ENCODE measurements at regions not wholly inside any gene's neighbourhood (a gene's known extent, or its start where the extent isn't known, plus 50 kb on each side); places are given as distances from the start of the nearest gene placed in this dataset.

DNA sequence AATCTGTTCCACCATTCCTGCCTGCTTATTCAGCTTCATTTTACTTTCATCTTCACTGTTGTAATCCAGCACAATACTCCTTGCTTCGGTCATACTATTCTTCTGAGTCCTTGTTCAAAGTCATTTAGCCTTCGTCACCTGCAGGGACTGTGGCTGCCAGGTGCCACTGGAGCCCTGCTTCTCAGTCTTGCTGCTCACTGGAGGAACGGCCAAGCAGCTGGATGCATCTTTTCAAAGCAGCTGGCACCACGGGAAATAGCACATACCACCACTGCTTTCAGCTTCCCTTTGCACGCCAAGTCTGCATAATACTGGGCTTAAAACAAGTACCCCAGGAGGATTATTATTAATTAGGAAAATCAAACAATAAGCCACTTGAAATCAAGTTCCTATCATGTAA lies 287.6 kb downstream of the BCHE start:
- Histone ChIP-seq H3K9me3 (no peaks in the 10 kb centered on the region), H3K27me3 (no peaks in the 10 kb centered on the region), H3K4me3 (no peak overlapping the region), H3K27ac (no peak overlapping the region), H3K4me1 (no peaks in the 10 kb centered on the region), H3K36me3 (no peaks in the 10 kb centered on the region)
- intact Hi-C loops (cut with DNase I): no loop called here
- TF ChIP-seq, protein P1, sequence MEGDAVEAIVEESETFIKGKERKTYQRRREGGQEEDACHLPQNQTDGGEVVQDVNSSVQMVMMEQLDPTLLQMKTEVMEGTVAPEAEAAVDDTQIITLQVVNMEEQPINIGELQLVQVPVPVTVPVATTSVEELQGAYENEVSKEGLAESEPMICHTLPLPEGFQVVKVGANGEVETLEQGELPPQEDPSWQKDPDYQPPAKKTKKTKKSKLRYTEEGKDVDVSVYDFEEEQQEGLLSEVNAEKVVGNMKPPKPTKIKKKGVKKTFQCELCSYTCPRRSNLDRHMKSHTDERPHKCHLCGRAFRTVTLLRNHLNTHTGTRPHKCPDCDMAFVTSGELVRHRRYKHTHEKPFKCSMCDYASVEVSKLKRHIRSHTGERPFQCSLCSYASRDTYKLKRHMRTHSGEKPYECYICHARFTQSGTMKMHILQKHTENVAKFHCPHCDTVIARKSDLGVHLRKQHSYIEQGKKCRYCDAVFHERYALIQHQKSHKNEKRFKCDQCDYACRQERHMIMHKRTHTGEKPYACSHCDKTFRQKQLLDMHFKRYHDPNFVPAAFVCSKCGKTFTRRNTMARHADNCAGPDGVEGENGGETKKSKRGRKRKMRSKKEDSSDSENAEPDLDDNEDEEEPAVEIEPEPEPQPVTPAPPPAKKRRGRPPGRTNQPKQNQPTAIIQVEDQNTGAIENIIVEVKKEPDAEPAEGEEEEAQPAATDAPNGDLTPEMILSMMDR (IDR thresholded peaks at IDR 0.05): no peak
- DNase-seq (ENCODE audit: low spot score in 2 of 2): no peak

DNA sequence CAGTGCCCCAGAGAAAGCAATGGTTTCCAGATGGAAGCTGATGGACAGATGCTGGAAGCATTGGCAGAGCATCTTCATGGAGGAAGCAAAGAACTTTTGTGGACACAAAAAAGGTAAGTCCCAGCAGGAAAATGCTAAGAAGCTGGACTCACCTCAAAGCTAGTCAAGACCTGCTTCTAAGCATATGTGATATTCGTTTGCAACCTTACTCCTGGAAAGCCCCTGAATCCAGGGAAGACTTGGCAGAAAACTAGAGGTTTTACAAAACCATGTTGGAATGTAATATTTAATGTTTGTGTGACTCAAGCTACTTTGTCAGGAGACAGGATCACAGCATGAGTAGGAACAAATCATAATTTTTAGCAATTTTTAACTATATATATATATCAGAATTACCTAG lies 288.2 kb downstream of the BCHE start:
- TF ChIP-seq, protein P1 (IDR thresholded peaks at IDR 0.05): no peak
- Histone ChIP-seq H3K4me1 (no peaks in the 10 kb centered on the region), H3K9me3 (no peaks in the 10 kb centered on the region), H3K36me3 (no peaks in the 10 kb centered on the region), H3K27ac (no peak overlapping the region), H3K27me3 (no peaks in the 10 kb centered on the region), H3K4me3 (no peak overlapping the region)
- DNase-seq (ENCODE audit: low spot score in 2 of 2): no peak
- intact Hi-C loops (cut with DNase I): no loop called here

DNA sequence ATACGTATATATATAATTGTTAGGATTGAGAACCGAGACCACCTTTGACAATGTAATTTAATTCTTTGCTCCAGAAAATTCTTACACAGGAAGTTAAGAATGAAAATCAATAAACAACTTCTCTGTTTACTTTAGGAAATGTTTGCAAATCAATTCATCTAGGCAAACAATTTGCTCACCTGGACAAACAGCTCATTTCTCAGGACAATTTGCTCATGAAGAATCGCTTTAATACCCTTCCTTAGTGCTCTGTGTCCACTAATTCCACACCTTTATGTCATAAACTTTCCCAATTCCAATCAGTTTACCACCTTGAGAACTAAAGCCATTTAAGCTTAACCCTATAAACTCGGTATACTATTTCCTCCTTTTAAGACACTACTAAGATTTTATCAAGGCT lies 292.2 kb downstream of the BCHE start:
- Histone ChIP-seq H3K9me3 (no peaks in the 10 kb centered on the region), H3K4me3 (no peak overlapping the region), H3K4me1 (no peaks in the 10 kb centered on the region), H3K36me3 (no peaks in the 10 kb centered on the region), H3K27ac (no peak overlapping the region), H3K27me3 (no peaks in the 10 kb centered on the region)
- no peak for DNase-seq (ENCODE audit: low spot score in 2 of 2)
- intact Hi-C loops (cut with DNase I): no loop called here
- TF ChIP-seq, protein P1 (IDR thresholded peaks at IDR 0.05): no peak

DNA sequence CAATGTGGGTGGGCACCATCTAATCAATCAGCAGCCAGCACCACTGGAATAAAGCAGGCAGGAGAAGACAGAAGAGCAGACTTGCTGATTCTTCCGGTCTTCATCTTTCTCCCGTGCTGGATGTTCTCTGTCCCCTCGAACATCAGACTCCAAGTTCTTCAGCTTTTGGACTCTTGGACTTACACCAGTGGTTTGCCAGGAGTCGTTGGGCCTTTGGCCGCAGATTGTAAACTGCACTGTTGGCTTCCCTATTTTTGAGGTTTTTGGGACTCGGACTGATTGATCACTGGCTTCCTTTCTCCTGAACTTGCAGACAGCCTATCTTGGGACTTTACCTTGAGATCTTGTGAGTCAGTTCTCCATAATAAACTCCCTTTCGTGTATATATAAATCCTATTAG lies 292.8 kb downstream of the BCHE start:
- TF ChIP-seq, protein P1 (IDR thresholded peaks at IDR 0.05): no peak
- no peaks in the 10 kb centered on the region for H3K27me3 ChIP-seq
- DNase-seq (ENCODE audit: low spot score in 2 of 2): no peak
- intact Hi-C loops (cut with DNase I): no loop called here
- no peaks in the 10 kb centered on the region for H3K9me3 ChIP-seq
- H3K4me3 ChIP-seq: no peak overlapping the region
- no peak overlapping the region for H3K27ac ChIP-seq
- H3K36me3 ChIP-seq: no peaks in the 10 kb centered on the region
- no peaks in the 10 kb centered on the region for H3K4me1 ChIP-seq

DNA sequence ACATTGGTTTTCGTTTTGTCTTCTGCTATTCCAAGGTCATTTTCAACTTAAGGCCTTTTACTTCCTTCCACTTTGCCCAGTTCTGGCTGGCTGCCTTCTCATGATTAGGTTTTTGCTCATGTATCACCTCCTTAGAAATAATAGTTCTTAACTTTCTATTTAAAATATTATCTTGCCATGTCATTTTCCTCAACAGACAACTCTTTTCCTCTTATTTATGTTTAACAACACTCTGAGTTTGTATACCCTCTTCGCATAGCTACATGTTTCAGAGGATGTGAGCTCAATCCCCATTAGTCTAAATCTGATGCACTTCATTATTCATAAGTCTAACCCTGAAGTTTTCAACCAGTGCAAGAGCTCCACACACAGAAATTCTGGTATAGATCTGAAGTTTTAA lies 299.1 kb downstream of the BCHE start:
- Histone ChIP-seq H3K4me1 (no peaks in the 10 kb centered on the region), H3K27me3 (no peaks in the 10 kb centered on the region), H3K36me3 (no peaks in the 10 kb centered on the region), H3K27ac (no peak overlapping the region), H3K9me3 (no peaks in the 10 kb centered on the region), H3K4me3 (no peak overlapping the region)
- TF ChIP-seq, protein P1 (IDR thresholded peaks at IDR 0.05): no peak
- intact Hi-C loops (cut with DNase I): no loop called here
- DNase-seq (ENCODE audit: low spot score in 2 of 2): no peak

DNA sequence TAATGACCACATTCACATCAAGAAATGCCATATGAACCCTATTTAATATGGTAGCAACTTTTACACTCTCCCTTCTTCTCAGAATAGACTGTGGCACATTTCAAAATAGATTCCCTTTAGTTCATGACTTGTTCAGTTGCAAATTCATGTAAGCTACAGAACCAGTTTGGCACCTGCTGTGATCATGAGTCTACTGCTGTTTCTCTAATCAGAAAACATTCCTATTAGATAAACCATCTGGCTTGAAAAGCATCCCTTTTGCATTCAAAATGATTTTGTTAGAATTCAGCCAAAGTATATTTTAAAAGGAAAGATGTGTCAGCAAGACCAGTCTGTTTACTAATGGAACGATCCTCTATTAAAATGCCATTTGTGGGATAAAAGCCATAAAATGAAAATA lies 304.4 kb downstream of the BCHE start:
- Histone ChIP-seq H3K9me3 (no peaks in the 10 kb centered on the region), H3K36me3 (no peaks in the 10 kb centered on the region)
- intact Hi-C loops (cut with DNase I): no loop called here

More for the DNA sequence above, 304.4 kb downstream of the BCHE start:
- no peak for DNase-seq (ENCODE audit: low spot score in 2 of 2)
- Histone ChIP-seq H3K27ac (no peak overlapping the region), H3K4me1 (no peaks in the 10 kb centered on the region), H3K27me3 (no peaks in the 10 kb centered on the region), H3K4me3 (no peak overlapping the region)
- TF ChIP-seq, protein P1 (IDR thresholded peaks at IDR 0.05): no peak

Measured in ascending aorta (tissue), 2 donors.